Middle frontal gyrus (tissue), 1 donor: ENCODE measurements at regions not wholly inside any gene's neighbourhood (a gene's known extent, or its start where the extent isn't known, plus 50 kb on each side); places are given as distances from the start of the nearest gene placed in this dataset.

Experiments used
- DNase-seq: peaks from one replicate; pipeline ENCODE4 v3.0.0-alpha.2; 2015; ENCODE audit warnings: low spot score; ENCODE audit errors: extremely low spot score

GRCh38 chr13:76131551-76131950, 495.4 kb downstream of the LMO7 start:
- no peak for DNase-seq

GRCh38 chr13:76129305-76130000, 493.3 kb downstream of the LMO7 start:
- no peak for DNase-seq

- no peak for DNase-seq
Measured at GRCh38 chr13:76127922-76128321, 491.8 kb downstream of the LMO7 start.

- no peak for DNase-seq
Measured at GRCh38 chr13:76123548-76123947, 487.4 kb downstream of the LMO7 start.

- no peak for DNase-seq
Measured at GRCh38 chr13:76116751-76117360, 480.7 kb downstream of the LMO7 start.

- DNase-seq, result no peak
Measured at GRCh38 chr13:76106763-76107162, 470.6 kb downstream of the LMO7 start.

- DNase-seq, result no peak
Measured at GRCh38 chr13:76094645-76095044, 458.5 kb downstream of the LMO7 start.

GRCh38 chr13:76091076-76091475, 454.9 kb downstream of the LMO7 start:
- DNase-seq, result no peak

GRCh38 chr13:76086729-76087128, 450.6 kb downstream of the LMO7 start:
- no peak for DNase-seq

GRCh38 chr13:76067850-76068249, 431.7 kb downstream of the LMO7 start:
- DNase-seq, result no peak

- no peak for DNase-seq
Measured at GRCh38 chr13:76053181-76053580, 417.1 kb downstream of the LMO7 start.

- DNase-seq, result no peak
Measured at GRCh38 chr13:76049376-76049746, 413.2 kb downstream of the LMO7 start.

GRCh38 chr13:76048675-76049375, 412.7 kb downstream of the LMO7 start:
- no peak for DNase-seq

- no peak for DNase-seq
Measured at GRCh38 chr13:76048131-76048530, 412.0 kb downstream of the LMO7 start.

GRCh38 chr13:76043874-76044273, 407.7 kb downstream of the LMO7 start:
- DNase-seq, result no peak

- DNase-seq, result no peak
Measured at GRCh38 chr13:76038920-76039716, 403.0 kb downstream of the LMO7 start.

- DNase-seq, result no peak
Measured at GRCh38 chr13:76036176-76036575, 400.0 kb downstream of the LMO7 start.

GRCh38 chr13:76035711-76036110, 399.6 kb downstream of the LMO7 start:
- DNase-seq, result no peak

- no peak for DNase-seq
Measured at GRCh38 chr13:76029706-76030105, 393.6 kb downstream of the LMO7 start.

GRCh38 chr13:76029088-76029487, 393.0 kb downstream of the LMO7 start:
- DNase-seq, result no peak

GRCh38 chr13:76027131-76027530, 391.0 kb downstream of the LMO7 start:
- DNase-seq, result no peak

- no peak for DNase-seq
Measured at GRCh38 chr13:76025392-76025791, 389.3 kb downstream of the LMO7 start.
